ENCODE measurements at regions not wholly inside any gene's neighbourhood (a gene's known extent, or its start where the extent isn't known, plus 50 kb on each side); places are given as distances from the start of the nearest gene placed in this dataset.

- H3K4me1 ChIP-seq (ENCODE audit: insufficient read depth, low read length, poor library complexity, severe bottlenecking): no peaks in the 10 kb centered on the region
- no peaks in the 10 kb centered on the region for H3K27me3 ChIP-seq (replicated peaks; ENCODE audit: insufficient read depth, low read depth, low read length, poor library complexity)
- H3K27ac ChIP-seq (ENCODE audit: low read depth, low read length, poor library complexity, severe bottlenecking): no peak overlapping the region
- BruUV-seq (replicated peaks): no TSS peak
- no peak overlapping the region for H3K4me3 ChIP-seq (ENCODE audit: low read depth, low read length, poor library complexity, severe bottlenecking)
- H3K36me3 ChIP-seq (ENCODE audit: insufficient read depth, low read length, poor library complexity, severe bottlenecking): no peaks in the 10 kb centered on the region
- intact Hi-C loops (cut with micrococcal nuclease; ENCODE audit: unreplicated experiment): no loop called here
- DNase-seq (ENCODE audit: low spot score): no peak
- POLR2A ChIA-PET (ENCODE audit: low non-redundant PET): no interaction called here
- no peaks in the 10 kb centered on the region for H3K9me3 ChIP-seq (ENCODE audit: low read depth, low read length, poor library complexity, severe bottlenecking)
- CTCF ChIA-PET: no interaction called here
- TF ChIP-seq EZH2 (IDR thresholded peaks at IDR 0.05; ENCODE audit: borderline replicate concordance, low read depth, low read length, poor library complexity, severe bottlenecking) (no peak), CTCF (conservative IDR thresholded peaks at IDR 0.05; ENCODE audit: low read depth, low read length) (no peak)
These were observed 570.8 kb upstream of the GYPC start for GRCh38 chr2:126085011-126085795.

- Histone ChIP-seq H3K27me3 (replicated peaks; ENCODE audit: insufficient read depth, low read depth, low read length, poor library complexity) (no peaks in the 10 kb centered on the region), H3K27ac (ENCODE audit: low read depth, low read length, poor library complexity, severe bottlenecking) (no peak overlapping the region), H3K4me1 (ENCODE audit: insufficient read depth, low read length, poor library complexity, severe bottlenecking) (no peaks in the 10 kb centered on the region), H3K9me3 (ENCODE audit: low read depth, low read length, poor library complexity, severe bottlenecking) (peaks cover 7% of the 10 kb centered on the region), H3K4me3 (ENCODE audit: low read depth, low read length, poor library complexity, severe bottlenecking) (no peak overlapping the region), H3K36me3 (ENCODE audit: insufficient read depth, low read length, poor library complexity, severe bottlenecking) (no peaks in the 10 kb centered on the region)
- TF ChIP-seq EZH2 (IDR thresholded peaks at IDR 0.05; ENCODE audit: borderline replicate concordance, low read depth, low read length, poor library complexity, severe bottlenecking) (no peak), CTCF (conservative IDR thresholded peaks at IDR 0.05; ENCODE audit: low read depth, low read length) (no peak)
- DNase-seq (ENCODE audit: low spot score): no peak
- BruUV-seq (replicated peaks): no TSS peak
- CTCF ChIA-PET: no interaction called here
- intact Hi-C loops (cut with micrococcal nuclease; ENCODE audit: unreplicated experiment): no loop called here
- POLR2A ChIA-PET (ENCODE audit: low non-redundant PET): no interaction called here
These were observed 555.0 kb upstream of the GYPC start for GRCh38 chr2:126100962-126101361.

- intact Hi-C loops (cut with micrococcal nuclease; ENCODE audit: unreplicated experiment): no loop called here
- POLR2A ChIA-PET (ENCODE audit: low non-redundant PET): no interaction called here
- no peak for TF ChIP-seq EZH2 (IDR thresholded peaks at IDR 0.05; ENCODE audit: borderline replicate concordance, low read depth, low read length, poor library complexity, severe bottlenecking)
- no peak for TF ChIP-seq CTCF (conservative IDR thresholded peaks at IDR 0.05; ENCODE audit: low read depth, low read length)
These were observed 550.0 kb upstream of the GYPC start for GRCh38 chr2:126106006-126106405.

More at GRCh38 chr2:126106006-126106405, 550.0 kb upstream of the GYPC start:
- H3K27ac ChIP-seq (ENCODE audit: low read depth, low read length, poor library complexity, severe bottlenecking): no peak overlapping the region
- no TSS peak for BruUV-seq (replicated peaks)
- CTCF ChIA-PET: no interaction called here
- H3K9me3 ChIP-seq (ENCODE audit: low read depth, low read length, poor library complexity, severe bottlenecking): peaks cover 4% of the 10 kb centered on the region
- no peaks in the 10 kb centered on the region for H3K36me3 ChIP-seq (ENCODE audit: insufficient read depth, low read length, poor library complexity, severe bottlenecking)
- no peaks in the 10 kb centered on the region for H3K4me1 ChIP-seq (ENCODE audit: insufficient read depth, low read length, poor library complexity, severe bottlenecking)
- no peaks in the 10 kb centered on the region for H3K27me3 ChIP-seq (replicated peaks; ENCODE audit: insufficient read depth, low read depth, low read length, poor library complexity)
- no peak for DNase-seq (ENCODE audit: low spot score)
- H3K4me3 ChIP-seq (ENCODE audit: low read depth, low read length, poor library complexity, severe bottlenecking): no peak overlapping the region
